ENCODE measurements at regions not wholly inside any gene's neighbourhood (a gene's known extent, or its start where the extent isn't known, plus 50 kb on each side); places are given as distances from the start of the nearest gene placed in this dataset.

DNA sequence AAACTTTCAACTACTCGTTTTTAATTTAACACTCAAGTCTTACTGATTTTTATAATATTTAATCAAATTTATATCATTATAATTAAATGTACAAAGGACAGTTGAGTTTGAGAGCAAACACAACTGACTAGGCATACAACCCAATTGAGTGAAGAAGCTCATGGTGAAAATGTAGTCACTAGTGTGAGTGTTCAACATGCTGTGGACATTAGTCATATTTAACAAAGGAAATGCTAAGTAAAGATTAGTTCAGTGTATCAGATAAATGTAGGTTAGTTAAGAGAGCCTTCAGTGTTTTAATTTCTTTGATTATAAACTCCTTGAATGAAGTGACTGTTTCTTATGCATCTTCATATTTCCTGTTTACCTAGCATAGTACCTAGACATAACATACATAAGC, 444.2 kb upstream of the GOLIM4 start:
- Histone ChIP-seq H3K27me3 (replicated peaks; ENCODE audit: insufficient read depth) (no peaks in the 10 kb centered on the region), H3K9me3 (no peaks in the 10 kb centered on the region), H3K27ac (no peak overlapping the region), H3K4me1 (ENCODE audit: control insufficient read depth in 1 of 2, low read depth in 2 of 2) (no peaks in the 10 kb centered on the region), H3K4me3 (no peak overlapping the region), H3K36me3 (no peaks in the 10 kb centered on the region)
- TF ChIP-seq, protein P1, sequence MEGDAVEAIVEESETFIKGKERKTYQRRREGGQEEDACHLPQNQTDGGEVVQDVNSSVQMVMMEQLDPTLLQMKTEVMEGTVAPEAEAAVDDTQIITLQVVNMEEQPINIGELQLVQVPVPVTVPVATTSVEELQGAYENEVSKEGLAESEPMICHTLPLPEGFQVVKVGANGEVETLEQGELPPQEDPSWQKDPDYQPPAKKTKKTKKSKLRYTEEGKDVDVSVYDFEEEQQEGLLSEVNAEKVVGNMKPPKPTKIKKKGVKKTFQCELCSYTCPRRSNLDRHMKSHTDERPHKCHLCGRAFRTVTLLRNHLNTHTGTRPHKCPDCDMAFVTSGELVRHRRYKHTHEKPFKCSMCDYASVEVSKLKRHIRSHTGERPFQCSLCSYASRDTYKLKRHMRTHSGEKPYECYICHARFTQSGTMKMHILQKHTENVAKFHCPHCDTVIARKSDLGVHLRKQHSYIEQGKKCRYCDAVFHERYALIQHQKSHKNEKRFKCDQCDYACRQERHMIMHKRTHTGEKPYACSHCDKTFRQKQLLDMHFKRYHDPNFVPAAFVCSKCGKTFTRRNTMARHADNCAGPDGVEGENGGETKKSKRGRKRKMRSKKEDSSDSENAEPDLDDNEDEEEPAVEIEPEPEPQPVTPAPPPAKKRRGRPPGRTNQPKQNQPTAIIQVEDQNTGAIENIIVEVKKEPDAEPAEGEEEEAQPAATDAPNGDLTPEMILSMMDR (IDR thresholded peaks at IDR 0.05), result no peak
- ATAC-seq (ENCODE audit: insufficient number of reproducible peaks, low FRiP score, low read depth) (no peak), DNase-seq (ENCODE audit: low spot score) (no peak)

DNA sequence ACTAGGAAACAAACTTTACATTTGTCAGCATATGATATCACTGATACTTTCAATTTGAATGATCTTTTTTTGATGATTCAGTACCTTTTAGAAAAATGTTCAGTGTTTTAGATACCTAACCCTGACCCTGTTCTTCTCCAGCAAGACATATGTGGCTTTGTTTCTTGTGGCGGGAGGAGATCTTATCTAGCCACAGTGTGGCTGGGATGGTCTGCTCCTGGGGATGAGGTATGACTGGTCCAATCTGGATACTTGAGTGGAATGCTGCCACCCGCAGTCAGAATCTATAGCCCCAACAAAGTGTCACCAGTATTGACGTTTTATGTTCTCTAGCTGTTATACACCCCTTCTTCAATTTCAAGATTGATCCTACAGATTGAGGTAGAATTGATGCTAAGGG, 439.0 kb upstream of the GOLIM4 start:
- no peak overlapping the region for H3K27ac ChIP-seq
- no peaks in the 10 kb centered on the region for H3K9me3 ChIP-seq
- no peak for ATAC-seq (ENCODE audit: insufficient number of reproducible peaks, low FRiP score, low read depth)
- TF ChIP-seq, protein P1 (IDR thresholded peaks at IDR 0.05), result no peak
- DNase-seq (ENCODE audit: low spot score), result no peak
- H3K4me3 ChIP-seq, result no peak overlapping the region
- no peaks in the 10 kb centered on the region for H3K27me3 ChIP-seq (replicated peaks; ENCODE audit: insufficient read depth)
- H3K4me1 ChIP-seq (ENCODE audit: control insufficient read depth in 1 of 2, low read depth in 2 of 2), result no peaks in the 10 kb centered on the region
- H3K36me3 ChIP-seq, result no peaks in the 10 kb centered on the region

DNA sequence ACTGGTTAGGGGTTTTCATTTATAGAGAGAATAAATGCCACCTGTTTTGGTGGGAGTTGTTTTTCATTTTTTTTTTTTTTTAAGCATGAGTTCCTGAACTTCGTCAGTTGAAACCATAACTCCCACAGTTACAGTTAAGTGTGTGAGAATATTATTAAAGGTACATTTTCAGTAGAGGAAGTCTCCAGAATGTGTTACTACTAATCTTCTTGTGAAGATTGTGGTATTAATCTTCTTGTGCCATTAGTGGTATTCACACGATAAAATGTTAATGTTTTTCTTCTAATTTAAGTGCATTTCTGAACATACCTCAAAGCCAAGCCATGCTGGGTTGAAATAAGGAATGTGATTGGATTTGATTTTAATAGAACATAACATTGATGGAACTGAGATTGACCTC, 437.9 kb upstream of the GOLIM4 start:
- Histone ChIP-seq H3K27ac (no peak overlapping the region), H3K27me3 (replicated peaks; ENCODE audit: insufficient read depth) (no peaks in the 10 kb centered on the region), H3K9me3 (no peaks in the 10 kb centered on the region), H3K36me3 (no peaks in the 10 kb centered on the region), H3K4me1 (ENCODE audit: control insufficient read depth in 1 of 2, low read depth in 2 of 2) (no peaks in the 10 kb centered on the region), H3K4me3 (no peak overlapping the region)
- ATAC-seq (ENCODE audit: insufficient number of reproducible peaks, low FRiP score, low read depth), result no peak
- DNase-seq (ENCODE audit: low spot score), result no peak
- TF ChIP-seq, protein P1 (IDR thresholded peaks at IDR 0.05), result no peak

DNA sequence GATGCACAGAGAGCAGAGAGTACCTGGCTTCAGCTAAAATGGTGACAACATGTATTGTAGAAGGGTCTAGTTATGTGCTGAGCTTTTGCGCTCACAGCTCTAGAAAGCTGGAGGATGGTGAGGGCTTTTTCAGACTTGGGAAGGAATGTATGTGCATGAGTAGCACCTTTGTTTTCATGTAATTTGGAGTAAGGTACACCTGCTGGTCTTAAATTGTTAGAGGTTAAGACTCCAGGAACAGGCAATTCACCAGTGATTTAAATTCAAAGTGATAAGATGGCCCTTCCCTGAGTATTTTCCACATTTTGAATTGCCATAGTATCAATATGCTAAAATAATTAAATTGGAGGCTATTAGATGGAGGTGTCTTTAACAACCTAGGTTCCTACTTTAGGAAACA, 436.4 kb upstream of the GOLIM4 start:
- H3K9me3 ChIP-seq, result no peaks in the 10 kb centered on the region
- H3K36me3 ChIP-seq, result no peaks in the 10 kb centered on the region
- TF ChIP-seq, protein P1 (IDR thresholded peaks at IDR 0.05), result no peak
- H3K4me1 ChIP-seq (ENCODE audit: control insufficient read depth in 1 of 2, low read depth in 2 of 2), result no peaks in the 10 kb centered on the region
- H3K27me3 ChIP-seq (replicated peaks; ENCODE audit: insufficient read depth), result no peaks in the 10 kb centered on the region
- no peak overlapping the region for H3K4me3 ChIP-seq
- no peak for DNase-seq (ENCODE audit: low spot score)
- no peak for ATAC-seq (ENCODE audit: insufficient number of reproducible peaks, low FRiP score, low read depth)
- H3K27ac ChIP-seq, result no peak overlapping the region

DNA sequence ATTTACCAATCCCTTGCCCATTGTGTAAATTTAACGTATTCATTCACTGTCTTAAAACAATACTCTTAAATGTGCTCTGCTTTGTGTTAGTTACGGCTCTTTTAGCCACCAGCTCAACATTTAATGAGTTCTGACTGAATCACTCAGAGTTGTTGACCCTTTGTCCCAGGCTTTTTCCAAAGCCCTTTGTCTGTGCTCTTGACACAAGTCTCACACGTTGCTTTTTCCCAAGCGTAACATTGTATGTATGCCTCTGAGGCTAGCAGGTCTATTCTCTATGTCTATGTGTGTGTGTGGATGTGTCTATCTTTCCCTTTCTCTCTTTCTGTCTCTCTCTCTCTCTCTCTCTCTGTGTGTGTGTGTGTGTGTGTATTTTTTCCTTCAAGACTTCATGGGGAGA, 435.4 kb upstream of the GOLIM4 start:
- no peak overlapping the region for H3K27ac ChIP-seq
- no peak for ATAC-seq (ENCODE audit: insufficient number of reproducible peaks, low FRiP score, low read depth)
- TF ChIP-seq, protein P1 (IDR thresholded peaks at IDR 0.05), result no peak
- no peak for DNase-seq (ENCODE audit: low spot score)
- H3K27me3 ChIP-seq (replicated peaks; ENCODE audit: insufficient read depth), result no peaks in the 10 kb centered on the region
- no peaks in the 10 kb centered on the region for H3K36me3 ChIP-seq
- no peaks in the 10 kb centered on the region for H3K4me1 ChIP-seq (ENCODE audit: control insufficient read depth in 1 of 2, low read depth in 2 of 2)
- no peaks in the 10 kb centered on the region for H3K9me3 ChIP-seq
- no peak overlapping the region for H3K4me3 ChIP-seq
